Occipital lobe (tissue), 1 donor: ENCODE measurements at regions not wholly inside any gene's neighbourhood (a gene's known extent, or its start where the extent isn't known, plus 50 kb on each side); places are given as distances from the start of the nearest gene placed in this dataset.
A peak's percentile ranks its signal among the peaks of the same experiment; 100 is the strongest.

ENCODE experiments used
- DNase-seq: peaks from one replicate; lab custom pipeline; 2025; lab: John Stamatoyannopoulos, UW

- DNase-seq: no peak
These were observed 319.5 kb upstream of the MSX2 start for GRCh38 chr5:174404848-174405247.

- no peak for DNase-seq
These were observed 315.3 kb upstream of the MSX2 start for GRCh38 chr5:174409070-174409469.

- no peak for DNase-seq
These were observed 314.4 kb upstream of the MSX2 start for GRCh38 chr5:174409971-174410370.

- DNase-seq: no peak
These were observed 313.5 kb upstream of the MSX2 start for GRCh38 chr5:174410716-174411478.

- no peak for DNase-seq
These were observed 312.9 kb upstream of the MSX2 start for GRCh38 chr5:174411479-174411819.

- DNase-seq: no peak
These were observed 312.0 kb upstream of the MSX2 start for GRCh38 chr5:174412374-174412773.

- no peak for DNase-seq
These were observed 311.4 kb upstream of the MSX2 start for GRCh38 chr5:174412941-174413340.

GRCh38 chr5:174413567-174414314 is 310.6 kb upstream of the MSX2 start:
- no peak for DNase-seq

- DNase-seq: no peak
These were observed 310.1 kb upstream of the MSX2 start for GRCh38 chr5:174414315-174414710.

- DNase-seq: no peak
These were observed 305.4 kb upstream of the MSX2 start for GRCh38 chr5:174418809-174419539.

- DNase-seq: peak; percentile 89
These were observed 304.7 kb upstream of the MSX2 start for GRCh38 chr5:174419540-174420132.

GRCh38 chr5:174420651-174421407 is 303.6 kb upstream of the MSX2 start:
- DNase-seq: no peak

GRCh38 chr5:174421408-174421805 is 303.0 kb upstream of the MSX2 start:
- DNase-seq: no peak

- DNase-seq: no peak
These were observed 300.8 kb upstream of the MSX2 start for GRCh38 chr5:174423558-174423957.

GRCh38 chr5:174424219-174425053 is 299.9 kb upstream of the MSX2 start:
- peak; percentile 49 for DNase-seq

GRCh38 chr5:174425271-174425963 is 299.0 kb upstream of the MSX2 start:
- no peak for DNase-seq

GRCh38 chr5:174425964-174426290 is 298.5 kb upstream of the MSX2 start:
- no peak for DNase-seq

- no peak for DNase-seq
These were observed 298.0 kb upstream of the MSX2 start for GRCh38 chr5:174426388-174426787.

GRCh38 chr5:174426851-174427250 is 297.5 kb upstream of the MSX2 start:
- DNase-seq: no peak

- no peak for DNase-seq
These were observed 297.1 kb upstream of the MSX2 start for GRCh38 chr5:174427304-174427703.
